ENCODE measurements at regions not wholly inside any gene's neighbourhood (a gene's known extent, or its start where the extent isn't known, plus 50 kb on each side); places are given as distances from the start of the nearest gene placed in this dataset.
"Not testable (repeated sequence)": the region's sequence is repeated elsewhere in the genome, so short reads cannot be mapped to it uniquely, and the experiment has no call there.

GRCh38 chr12:115380546-115381120 lies 696.7 kb upstream of the TBX3 start:
- DNase-seq = no peak

- DNase-seq = no peak
Observed at GRCh38 chr12:115378291-115378690, 694.3 kb upstream of the TBX3 start.

- DNase-seq = no peak
Observed at GRCh38 chr12:115377779-115378178, 693.8 kb upstream of the TBX3 start.

GRCh38 chr12:115377230-115377629 lies 693.3 kb upstream of the TBX3 start:
- DNase-seq = no peak

- DNase-seq = no peak
Observed at GRCh38 chr12:115375186-115375991, 691.4 kb upstream of the TBX3 start.

- DNase-seq = no peak
Observed at GRCh38 chr12:115374480-115375185, 690.7 kb upstream of the TBX3 start.

- no peak for DNase-seq
Observed at GRCh38 chr12:115371711-115372110, 687.7 kb upstream of the TBX3 start.

GRCh38 chr12:115370650-115371049 lies 686.7 kb upstream of the TBX3 start:
- no peak for DNase-seq

- no peak for DNase-seq
Observed at GRCh38 chr12:115370207-115370606, 686.2 kb upstream of the TBX3 start.

GRCh38 chr12:115366277-115366676 lies 682.3 kb upstream of the TBX3 start:
- DNase-seq = not testable (repeated sequence)

- not testable (repeated sequence) for DNase-seq
Observed at GRCh38 chr12:115365765-115366164, 681.8 kb upstream of the TBX3 start.

GRCh38 chr12:115364921-115365320 lies 680.9 kb upstream of the TBX3 start:
- DNase-seq = no peak

- DNase-seq = no peak
Observed at GRCh38 chr12:115362339-115362976, 678.5 kb upstream of the TBX3 start.

- DNase-seq = no peak
Observed at GRCh38 chr12:115357681-115358080, 673.7 kb upstream of the TBX3 start.

- no peak for DNase-seq
Observed at GRCh38 chr12:115355301-115355700, 671.3 kb upstream of the TBX3 start.

- DNase-seq = no peak
Observed at GRCh38 chr12:115354007-115354890, 670.3 kb upstream of the TBX3 start.

- no peak for DNase-seq
Observed at GRCh38 chr12:115353467-115353866, 669.5 kb upstream of the TBX3 start.

- no peak for DNase-seq
Observed at GRCh38 chr12:115351514-115352077, 667.6 kb upstream of the TBX3 start.

- no peak for DNase-seq
Observed at GRCh38 chr12:115349711-115350110, 665.7 kb upstream of the TBX3 start.

GRCh38 chr12:115348301-115348700 lies 664.3 kb upstream of the TBX3 start:
- DNase-seq = no peak

GRCh38 chr12:115343601-115344000 lies 659.6 kb upstream of the TBX3 start:
- no peak for DNase-seq

GRCh38 chr12:115343008-115343407 lies 659.0 kb upstream of the TBX3 start:
- DNase-seq = no peak

All from NCI-H524 treated with DMSO at 0.1 percent for 48 hours (cell line).